Endothelial cell of umbilical vein (primary cell): ENCODE measurements at regions not wholly inside any gene's neighbourhood (a gene's known extent, or its start where the extent isn't known, plus 50 kb on each side); places are given as distances from the start of the nearest gene placed in this dataset.
A peak's percentile ranks its signal among the peaks of the same experiment; 100 is the strongest.

Experiments
- BruUV-seq: library from RNA; stranded (reverse); fragments of 400-500 nt; replicated peaks from 2 replicates; lab custom pipeline; 2021; lab: Mats Ljungman, UMichigan
- CTCF ChIA-PET: fragments of 300-600, 350-600 bp; sonication (Branson Sonifier 250); formaldehyde crosslinking; loops from one replicate; lab custom pipeline; 2021; ENCODE audit warnings: antibody characterized with exemption, inconsistent platforms; lab: Charles Lee
- POLR2A ChIA-PET: fragments of 300-600, 350-600 bp; sonication (Branson Sonifier 250); formaldehyde crosslinking; loops from one replicate; lab custom pipeline; 2021; ENCODE audit warnings: antibody characterized with exemption, inconsistent platforms; lab: Charles Lee
- DNase-seq: peaks from one replicate; pipeline ENCODE4 v3.0.0-alpha.2; 2011; ENCODE audit warnings: low read depth, low spot score
- FAIRE-seq: peaks from 2 replicates; lab custom pipeline; 2011; peaks lifted over from hg19 to GRCh38; lab: Jason Lieb, UNC
- H2AFZ ChIP-seq: 2 replicates; pipeline ENCODE4 v1.6.0; 2012; ENCODE audit warnings: low read depth, low read length, control low read depth, inconsistent platforms
- H3K27ac ChIP-seq: 2 replicates; pipeline ENCODE4 v1.5.1; 2011; ENCODE audit warnings: low read depth, mild to moderate bottlenecking, control low read depth, low read length, moderate library complexity; ENCODE audit not compliant: insufficient read depth
- H3K27me3 ChIP-seq, 2 experiments: 2 replicates each; pipeline versions ENCODE4 v1.6.0 to v1.6.1; 2011; ENCODE audit warnings: low read length in 2 of 2, mixed read lengths in 1 of 2; ENCODE audit not compliant: control insufficient read depth in 2 of 2, insufficient read depth in 2 of 2
- H3K36me3 ChIP-seq, 2 experiments: 2 replicates in 1 of 2; 3 replicates in 1 of 2; pipeline ENCODE4 v1.5.1; 2011; ENCODE audit warnings: low read length in 2 of 2, mild to moderate bottlenecking in 1 of 2, moderate library complexity in 1 of 2; ENCODE audit not compliant: control insufficient read depth in 2 of 2, insufficient read depth in 2 of 2; ENCODE audit errors: extremely low read depth in 1 of 2
- H3K4me1 ChIP-seq: 3 replicates; pipeline ENCODE4 v1.5.1; 2011; ENCODE audit warnings: mild to moderate bottlenecking, low read length; ENCODE audit not compliant: control insufficient read depth, insufficient read depth; ENCODE audit errors: extremely low read depth
- H3K4me2 ChIP-seq: 2 replicates; pipeline ENCODE4 v1.6.1; 2011; ENCODE audit warnings: low read length, control low read depth, mixed read lengths; ENCODE audit not compliant: insufficient read depth
- H3K4me3 ChIP-seq, 3 experiments: fragments of 200-600 bp in 1 of 3; sonication (generic), shearing (Covaris generic) in 1 of 3; replicated peaks in 1 of 3; 2 replicates each; pipeline ENCODE4 v1.5.1; 2011 to 2016; ENCODE audit warnings: control low read depth in 3 of 3, low read length in 3 of 3, mild to moderate bottlenecking in 2 of 3, inconsistent platforms in 1 of 3, low read depth in 1 of 3, moderate library complexity in 1 of 3; ENCODE audit not compliant: insufficient read depth in 1 of 3
- H3K79me2 ChIP-seq: 2 replicates; pipeline ENCODE4 v1.6.0; 2012; ENCODE audit warnings: low read length, inconsistent platforms; ENCODE audit not compliant: control insufficient read depth, insufficient read depth
- H3K9ac ChIP-seq: replicated peaks from 2 replicates; pipeline ENCODE3; 2011; ENCODE audit warnings: low read length, control low read depth; ENCODE audit not compliant: insufficient read depth; ENCODE audit errors: extremely low read depth
- H3K9me1 ChIP-seq: replicated peaks from 3 replicates; pipeline ENCODE4 v1.6.0; 2011; ENCODE audit warnings: mild to moderate bottlenecking, low read length; ENCODE audit not compliant: control insufficient read depth, insufficient read depth; ENCODE audit errors: extremely low read depth
- H3K9me3 ChIP-seq: replicated peaks from 2 replicates; pipeline ENCODE4 v1.5.1; 2012; ENCODE audit warnings: low read length, inconsistent platforms; ENCODE audit not compliant: control insufficient read depth, insufficient read depth
- H4K20me1 ChIP-seq: replicated peaks from 2 replicates; pipeline ENCODE3; 2011; ENCODE audit warnings: mild to moderate bottlenecking, low read length; ENCODE audit not compliant: control insufficient read depth, insufficient read depth; ENCODE audit errors: extremely low read depth
- FOS ChIP-seq: IDR thresholded peaks from 2 replicates; pipeline ENCODE4 v1.6.1; 2011; ENCODE audit warnings: mild to moderate bottlenecking, low read length, moderate library complexity, borderline replicate concordance; ENCODE audit not compliant: insufficient read depth
- GATA2 ChIP-seq: IDR thresholded peaks from 2 replicates; pipeline ENCODE4 v1.7.0; 2011; ENCODE audit warnings: low read depth, mild to moderate bottlenecking, moderate library complexity, mixed read lengths, low read length; ENCODE audit not compliant: insufficient read length, insufficient read depth
- JUN ChIP-seq: IDR thresholded peaks from 2 replicates; pipeline ENCODE4 v1.6.1; 2011; ENCODE audit warnings: borderline replicate concordance, low read depth; ENCODE audit not compliant: insufficient read length, insufficient read depth
- MYC ChIP-seq: IDR thresholded peaks from one replicate; pipeline ENCODE4 v1.6.1; 2011; ENCODE audit warnings: mild to moderate bottlenecking, low read depth, low read length
- POLR2A ChIP-seq: IDR thresholded peaks from 2 replicates; pipeline ENCODE4 v1.6.1; 2012; ENCODE audit warnings: low read depth, mild to moderate bottlenecking, control low read depth, low read length
- POLR2AphosphoS5 ChIP-seq: IDR thresholded peaks from 2 replicates; pipeline ENCODE4 v1.6.1; 2012; ENCODE audit warnings: low read depth, mild to moderate bottlenecking, control low read depth, low read length, moderate library complexity; ENCODE audit not compliant: insufficient read depth
- dilution Hi-C: fragments of 300-500 bp; cut with MboI; formaldehyde crosslinking; loops from one replicate; pipeline ENCODE4 v1.15.0; 2019; ENCODE audit warnings: low sequenced_read_pairs; ENCODE audit not compliant: extremely low pct_ligation_motif_present
- intact Hi-C: fragments of 100-400 bp; cut with micrococcal nuclease; formaldehyde crosslinking; loops from one replicate; pipeline ENCODE4 v1.10.0; 2022
- TF ChIP-seq, protein P1 (sequence below), 2 donors: IDR thresholded peaks; 1 replicate in 1 of 2; 2 replicates in 1 of 2; pipeline ENCODE4 v1.5.1; 2011; ENCODE audit warnings: low read length in 2 of 2, mild to moderate bottlenecking in 2 of 2, moderate library complexity in 2 of 2, control low read depth in 1 of 2, inconsistent platforms in 1 of 2, low read depth in 1 of 2; ENCODE audit not compliant: insufficient read depth in 1 of 2; ENCODE audit errors: extremely low read depth in 1 of 2

DNA sequence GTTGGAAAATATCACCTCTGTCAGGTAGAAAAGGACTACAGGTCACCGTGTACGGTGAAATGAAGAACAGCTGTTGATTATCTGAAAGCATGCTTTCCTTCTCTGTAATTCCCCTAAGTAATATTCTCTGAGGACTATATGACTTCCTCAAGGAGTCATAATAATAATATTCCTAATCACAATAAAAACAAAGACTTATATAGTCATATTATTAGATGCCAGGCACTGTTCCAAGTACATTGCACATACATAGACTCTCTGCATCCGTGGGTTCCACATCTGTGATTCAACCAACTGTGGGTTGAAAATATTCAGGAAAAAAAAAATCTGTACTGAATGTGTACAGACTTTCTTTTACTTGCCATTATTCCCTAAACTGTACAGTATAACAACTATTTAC, 512.4 kb upstream of the ID2 start:
- Histone ChIP-seq H3K27me3 (peaks cover 0 to 1% of the 10 kb centered on the region in 2 experiments), H3K9ac (no peak overlapping the region), H3K27ac (no peak overlapping the region), H4K20me1 (no peaks in the 10 kb centered on the region), H3K79me2 (no peaks in the 10 kb centered on the region), H3K9me1 (no peaks in the 10 kb centered on the region), H3K4me1 (peaks cover 26% of the 10 kb centered on the region), H3K9me3 (no peaks in the 10 kb centered on the region), H3K36me3 (no peaks in the 10 kb centered on the region), H3K4me2 (peak overlapping the region; percentile 38), H3K4me3 (no peak overlapping the region), H2AFZ (no peak overlapping the region)
- peak; percentile 58 for DNase-seq
- POLR2A ChIA-PET: no interaction called here
- dilution Hi-C loops (no loop called here), intact Hi-C loops (loop anchor here (1.0 kb wide), 1 partner anchor 15 kb away; no protein-coding TSS in a partner anchor)
- FAIRE-seq: peak; percentile 77
- TF ChIP-seq POLR2AphosphoS5 (peak; percentile 22), JUN (peak; percentile 34), FOS (peak; percentile 63), GATA2 (peak; percentile 59), MYC (no peak), POLR2A (no peak)
- TF ChIP-seq, protein P1, sequence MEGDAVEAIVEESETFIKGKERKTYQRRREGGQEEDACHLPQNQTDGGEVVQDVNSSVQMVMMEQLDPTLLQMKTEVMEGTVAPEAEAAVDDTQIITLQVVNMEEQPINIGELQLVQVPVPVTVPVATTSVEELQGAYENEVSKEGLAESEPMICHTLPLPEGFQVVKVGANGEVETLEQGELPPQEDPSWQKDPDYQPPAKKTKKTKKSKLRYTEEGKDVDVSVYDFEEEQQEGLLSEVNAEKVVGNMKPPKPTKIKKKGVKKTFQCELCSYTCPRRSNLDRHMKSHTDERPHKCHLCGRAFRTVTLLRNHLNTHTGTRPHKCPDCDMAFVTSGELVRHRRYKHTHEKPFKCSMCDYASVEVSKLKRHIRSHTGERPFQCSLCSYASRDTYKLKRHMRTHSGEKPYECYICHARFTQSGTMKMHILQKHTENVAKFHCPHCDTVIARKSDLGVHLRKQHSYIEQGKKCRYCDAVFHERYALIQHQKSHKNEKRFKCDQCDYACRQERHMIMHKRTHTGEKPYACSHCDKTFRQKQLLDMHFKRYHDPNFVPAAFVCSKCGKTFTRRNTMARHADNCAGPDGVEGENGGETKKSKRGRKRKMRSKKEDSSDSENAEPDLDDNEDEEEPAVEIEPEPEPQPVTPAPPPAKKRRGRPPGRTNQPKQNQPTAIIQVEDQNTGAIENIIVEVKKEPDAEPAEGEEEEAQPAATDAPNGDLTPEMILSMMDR (IDR thresholded peaks at IDR 0.05; ENCODE audit: extremely low read depth in 1 of 2, insufficient read depth in 1 of 2, low read depth in 1 of 2, low read length in 2 of 2): no peak
- no TSS peak for BruUV-seq
- CTCF ChIA-PET: interaction anchor here (1.5 kb wide), 1 partner anchor 21 kb away, joined by 5 read pairs; no protein-coding TSS in a partner anchor
